ENCODE measurements at regions not wholly inside any gene's neighbourhood (a gene's known extent, or its start where the extent isn't known, plus 50 kb on each side); places are given as distances from the start of the nearest gene placed in this dataset.

DNA sequence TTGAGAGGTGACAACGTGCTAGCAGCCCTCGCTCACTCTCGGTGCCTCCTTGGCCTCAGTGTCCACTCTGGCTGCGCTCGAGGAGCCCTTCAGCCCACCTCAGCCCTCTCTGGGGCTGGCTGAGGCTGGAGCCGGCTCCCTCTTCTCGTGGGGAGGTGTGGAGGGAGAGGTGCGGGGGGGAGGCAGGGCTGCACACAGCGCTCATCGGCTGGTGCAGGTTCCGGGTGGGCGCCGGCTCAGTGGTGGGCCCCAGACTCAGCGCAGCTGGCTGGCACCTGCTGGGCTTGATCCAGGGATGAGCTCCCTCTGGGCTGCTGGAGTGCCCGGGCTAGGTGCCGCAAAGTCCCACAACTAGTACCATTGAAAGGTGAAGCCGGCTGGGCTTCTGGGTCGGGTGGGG, 957.8 kb upstream of the GJE1 start:
- no peaks in the 10 kb centered on the region for H3K36me3 Mint-ChIP-seq
- H3K9me3 Mint-ChIP-seq, result peaks cover 0 to 2% (median 0%) of the 10 kb centered on the region in 3 donors
- peaks cover 0 to 3% of the 10 kb centered on the region in 2 donors for H3K27me3 Mint-ChIP-seq
- CTCF ChIA-PET, result no interaction called here
- DNase-seq, result no peak
- no peaks in the 10 kb centered on the region for H3K36me3 ChIP-seq (ENCODE audit: control insufficient read depth in 2 of 2, extremely low read depth in 1 of 2, insufficient read depth in 1 of 2, low read length in 1 of 2)
- H3K4me1 ChIP-seq (ENCODE audit: control insufficient read depth in 1 of 2, extremely low read depth in 1 of 2, insufficient read depth in 2 of 2, low read length in 2 of 2), result no peaks in the 10 kb centered on the region
- POLR2A ChIA-PET, result no interaction called here
- H3K4me3 ChIP-seq (ENCODE audit: control insufficient read depth in 1 of 2, extremely low read depth in 1 of 2, low read length in 1 of 2), result no peak overlapping the region
- H3K4me3 Mint-ChIP-seq, result no peak overlapping the region
- peaks cover 0 to 4% (median 0%) of the 10 kb centered on the region in 3 donors for H3K4me1 Mint-ChIP-seq
- peaks cover 0 to 3% of the 10 kb centered on the region in 2 experiments for H3K27me3 ChIP-seq (replicated peaks in 1 of 2; ENCODE audit: control insufficient read depth in 2 of 2, extremely low read depth in 1 of 2, insufficient read depth in 2 of 2, low read length in 1 of 2)
- H3K27ac ChIP-seq (ENCODE audit: low read length), result no peak overlapping the region
- H3K9me3 ChIP-seq, result no peaks in the 10 kb centered on the region
- ATAC-seq (replicated peaks in 1 of 4), result no peak
- WGBS (ENCODE audit: insufficient coverage), result 94% methylated on average over 8 of the region's 18 CpGs
- no peak overlapping the region for H3K27ac Mint-ChIP-seq

DNA sequence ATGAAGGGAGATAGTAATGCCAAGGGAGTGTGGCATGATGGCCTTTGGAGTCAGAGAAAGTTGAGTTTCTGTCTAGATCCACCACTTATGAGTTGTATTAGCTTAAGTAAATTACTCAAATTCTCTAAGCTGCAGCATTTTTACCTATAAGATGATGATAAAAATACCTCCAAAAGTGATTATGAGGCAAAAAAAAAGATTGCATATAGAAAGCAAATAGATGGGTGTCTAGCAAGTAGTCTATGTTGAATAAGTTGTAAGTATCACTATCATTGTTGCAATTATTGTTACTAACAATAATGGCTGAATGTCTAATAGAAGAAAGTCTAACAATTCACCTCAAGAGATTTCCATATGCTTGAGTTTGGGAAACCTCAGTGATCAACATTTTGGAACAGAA, 959.2 kb upstream of the GJE1 start:
- H3K9me3 Mint-ChIP-seq, result peaks cover 0 to 2% (median 0%) of the 10 kb centered on the region in 3 donors
- POLR2A ChIA-PET, result no interaction called here
- Histone ChIP-seq H3K4me3 (ENCODE audit: control insufficient read depth in 1 of 2, extremely low read depth in 1 of 2, low read length in 1 of 2) (no peak overlapping the region), H3K9me3 (no peaks in the 10 kb centered on the region), H3K36me3 (ENCODE audit: control insufficient read depth in 2 of 2, extremely low read depth in 1 of 2, insufficient read depth in 1 of 2, low read length in 1 of 2) (no peaks in the 10 kb centered on the region), H3K27me3 (replicated peaks in 1 of 2; ENCODE audit: control insufficient read depth in 2 of 2, extremely low read depth in 1 of 2, insufficient read depth in 2 of 2, low read length in 1 of 2) (peaks cover 0 to 3% of the 10 kb centered on the region in 2 experiments), H3K4me1 (ENCODE audit: control insufficient read depth in 1 of 2, extremely low read depth in 1 of 2, insufficient read depth in 2 of 2, low read length in 2 of 2) (no peaks in the 10 kb centered on the region), H3K27ac (ENCODE audit: low read length) (no peak overlapping the region)
- H3K27me3 Mint-ChIP-seq, result peaks cover 0 to 3% of the 10 kb centered on the region in 2 donors
- H3K4me1 Mint-ChIP-seq, result peaks cover 0 to 4% (median 0%) of the 10 kb centered on the region in 3 donors
- H3K4me3 Mint-ChIP-seq, result no peak overlapping the region
- no peak for ATAC-seq (replicated peaks in 1 of 4)
- H3K27ac Mint-ChIP-seq, result no peak overlapping the region
- no peaks in the 10 kb centered on the region for H3K36me3 Mint-ChIP-seq
- CTCF ChIA-PET, result no interaction called here
- no peak for DNase-seq

DNA sequence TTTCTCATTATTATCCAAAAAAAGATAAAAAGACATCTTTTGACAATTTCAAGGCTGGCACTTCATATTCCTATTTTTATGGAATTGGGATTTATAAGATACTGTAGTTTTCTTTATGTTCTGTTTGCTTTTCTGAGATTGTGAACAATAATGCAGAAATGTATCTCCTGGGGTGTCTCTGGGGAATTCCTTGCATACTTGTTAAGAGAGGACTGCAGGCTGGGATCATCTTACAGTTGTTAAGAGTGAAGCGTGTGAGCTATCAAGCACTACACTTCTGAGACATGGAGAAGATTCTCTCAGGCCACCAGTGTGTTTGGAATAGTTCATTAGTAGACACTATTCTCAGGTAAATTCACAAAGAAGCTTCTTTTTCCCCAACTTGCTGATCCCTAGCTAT, 963.3 kb upstream of the GJE1 start:
- no peak overlapping the region for H3K4me3 Mint-ChIP-seq
- no peaks in the 10 kb centered on the region for H3K36me3 Mint-ChIP-seq
- Histone ChIP-seq H3K27me3 (replicated peaks in 1 of 2; ENCODE audit: control insufficient read depth in 2 of 2, extremely low read depth in 1 of 2, insufficient read depth in 2 of 2, low read length in 1 of 2) (peaks cover 0 to 8% of the 10 kb centered on the region in 2 experiments), H3K9me3 (no peaks in the 10 kb centered on the region), H3K4me1 (ENCODE audit: control insufficient read depth in 1 of 2, extremely low read depth in 1 of 2, insufficient read depth in 2 of 2, low read length in 2 of 2) (no peaks in the 10 kb centered on the region), H3K4me3 (ENCODE audit: control insufficient read depth in 1 of 2, extremely low read depth in 1 of 2, low read length in 1 of 2) (no peak overlapping the region), H3K36me3 (ENCODE audit: control insufficient read depth in 2 of 2, extremely low read depth in 1 of 2, insufficient read depth in 1 of 2, low read length in 1 of 2) (no peaks in the 10 kb centered on the region), H3K27ac (ENCODE audit: low read length) (no peak overlapping the region)
- ATAC-seq (replicated peaks in 1 of 4), result no peak
- ChIA-PET POLR2A (no interaction called here), CTCF (no interaction called here)
- peaks cover 3 to 4% of the 10 kb centered on the region in 2 donors for H3K27me3 Mint-ChIP-seq
- H3K4me1 Mint-ChIP-seq, result peaks cover 0 to 4% (median 0%) of the 10 kb centered on the region in 3 donors
- DNase-seq, result no peak
- H3K9me3 Mint-ChIP-seq, result peaks cover 0 to 4% (median 0%) of the 10 kb centered on the region in 3 donors
- no peak overlapping the region for H3K27ac Mint-ChIP-seq
- WGBS (ENCODE audit: insufficient coverage), result no CpG with 5 or more reads among the region's 1 CpG

DNA sequence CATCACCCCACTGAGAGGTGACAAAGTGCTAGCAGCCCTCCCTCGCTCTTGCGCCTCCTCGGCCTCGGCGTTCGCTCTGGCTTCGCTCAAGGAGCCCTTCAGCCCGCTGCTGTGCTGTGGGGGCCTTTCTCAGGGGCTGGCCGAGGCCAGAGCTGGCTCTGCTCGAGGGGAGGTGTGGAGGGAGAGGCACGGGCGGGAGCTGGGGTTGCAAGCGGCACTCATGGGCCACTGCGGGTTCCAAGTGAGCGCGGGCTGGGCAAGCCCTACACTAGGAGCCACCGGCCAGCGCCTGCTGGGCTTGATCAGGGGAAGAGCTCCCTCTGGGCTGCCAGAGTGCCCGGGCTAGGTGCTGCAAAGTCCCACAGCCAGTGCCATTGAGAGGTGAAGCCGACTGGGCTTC, 964.8 kb upstream of the GJE1 start:
- CTCF ChIA-PET, result no interaction called here

DNA sequence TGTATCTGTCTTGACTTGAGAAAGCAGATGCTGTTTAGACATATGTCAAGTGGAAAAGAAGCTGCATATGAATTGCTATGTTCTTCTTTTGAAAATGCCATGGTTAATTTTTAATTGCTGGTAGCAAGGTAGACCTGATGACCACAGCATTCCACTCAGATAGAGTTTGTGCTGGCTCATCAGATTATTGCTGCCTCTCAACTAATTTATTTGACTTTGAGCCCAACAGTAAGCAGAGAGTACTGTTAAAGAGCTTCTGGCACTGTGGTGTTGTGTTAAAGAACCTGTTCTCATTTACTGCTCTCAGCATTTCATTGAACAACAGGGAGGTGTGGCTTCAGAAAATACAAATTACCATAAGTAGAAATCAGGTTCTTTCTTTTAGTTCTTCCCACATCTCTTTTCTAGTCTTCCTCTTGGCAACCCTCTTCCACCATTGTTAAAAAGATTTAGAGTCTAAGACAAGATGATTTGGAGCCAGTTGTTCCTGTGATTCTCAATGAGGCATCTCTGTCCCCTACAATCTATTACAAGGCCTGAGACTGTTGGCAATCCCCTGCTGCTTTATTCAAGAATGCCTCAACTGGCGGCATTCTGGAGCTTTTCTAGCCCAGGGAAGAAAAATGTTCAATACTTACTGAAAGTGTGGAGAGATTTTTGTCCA, 967.6 kb upstream of the GJE1 start:
- Histone ChIP-seq H3K27me3 (replicated peaks in 1 of 2; ENCODE audit: control insufficient read depth in 2 of 2, extremely low read depth in 1 of 2, insufficient read depth in 2 of 2, low read length in 1 of 2) (peaks cover 0 to 5% of the 10 kb centered on the region in 2 experiments), H3K36me3 (ENCODE audit: control insufficient read depth in 2 of 2, extremely low read depth in 1 of 2, insufficient read depth in 1 of 2, low read length in 1 of 2) (no peaks in the 10 kb centered on the region), H3K4me1 (ENCODE audit: control insufficient read depth in 1 of 2, extremely low read depth in 1 of 2, insufficient read depth in 2 of 2, low read length in 2 of 2) (no peaks in the 10 kb centered on the region), H3K4me3 (ENCODE audit: control insufficient read depth in 1 of 2, extremely low read depth in 1 of 2, low read length in 1 of 2) (no peak overlapping the region), H3K27ac (ENCODE audit: low read length) (no peak overlapping the region), H3K9me3 (no peaks in the 10 kb centered on the region)
- DNase-seq (no peak), ATAC-seq (replicated peaks in 1 of 4) (no peak)
- ChIA-PET POLR2A (no interaction called here), CTCF (no interaction called here)
- no peaks in the 10 kb centered on the region for H3K4me1 Mint-ChIP-seq
- H3K27ac Mint-ChIP-seq, result no peak overlapping the region
- H3K36me3 Mint-ChIP-seq, result no peaks in the 10 kb centered on the region
- H3K27me3 Mint-ChIP-seq, result peaks cover 0 to 4% of the 10 kb centered on the region in 2 donors
- no peak overlapping the region for H3K4me3 Mint-ChIP-seq
- WGBS (ENCODE audit: insufficient coverage), result no CpG with 5 or more reads among the region's 1 CpG
- H3K9me3 Mint-ChIP-seq, result peaks cover 0 to 4% (median 0%) of the 10 kb centered on the region in 3 donors

More for the DNA sequence above, 964.8 kb upstream of the GJE1 start:
- peaks cover 3 to 4% of the 10 kb centered on the region in 2 donors for H3K27me3 Mint-ChIP-seq
- Histone ChIP-seq H3K4me3 (ENCODE audit: control insufficient read depth in 1 of 2, extremely low read depth in 1 of 2, low read length in 1 of 2) (no peak overlapping the region), H3K4me1 (ENCODE audit: control insufficient read depth in 1 of 2, extremely low read depth in 1 of 2, insufficient read depth in 2 of 2, low read length in 2 of 2) (no peaks in the 10 kb centered on the region), H3K27me3 (replicated peaks in 1 of 2; ENCODE audit: control insufficient read depth in 2 of 2, extremely low read depth in 1 of 2, insufficient read depth in 2 of 2, low read length in 1 of 2) (peaks cover 0 to 8% of the 10 kb centered on the region in 2 experiments), H3K27ac (ENCODE audit: low read length) (no peak overlapping the region), H3K36me3 (ENCODE audit: control insufficient read depth in 2 of 2, extremely low read depth in 1 of 2, insufficient read depth in 1 of 2, low read length in 1 of 2) (no peaks in the 10 kb centered on the region), H3K9me3 (no peaks in the 10 kb centered on the region)
- H3K36me3 Mint-ChIP-seq, result no peaks in the 10 kb centered on the region
- DNase-seq (no peak), ATAC-seq (replicated peaks in 1 of 4) (no peak)
- H3K9me3 Mint-ChIP-seq, result peaks cover 0 to 4% (median 0%) of the 10 kb centered on the region in 3 donors
- H3K27ac Mint-ChIP-seq, result no peak overlapping the region
- H3K4me1 Mint-ChIP-seq, result peaks cover 0 to 4% (median 0%) of the 10 kb centered on the region in 3 donors
- H3K4me3 Mint-ChIP-seq, result no peak overlapping the region
- WGBS (ENCODE audit: insufficient coverage), result 88% methylated on average over 17 of the region's 20 CpGs
- POLR2A ChIA-PET, result no interaction called here

DNA sequence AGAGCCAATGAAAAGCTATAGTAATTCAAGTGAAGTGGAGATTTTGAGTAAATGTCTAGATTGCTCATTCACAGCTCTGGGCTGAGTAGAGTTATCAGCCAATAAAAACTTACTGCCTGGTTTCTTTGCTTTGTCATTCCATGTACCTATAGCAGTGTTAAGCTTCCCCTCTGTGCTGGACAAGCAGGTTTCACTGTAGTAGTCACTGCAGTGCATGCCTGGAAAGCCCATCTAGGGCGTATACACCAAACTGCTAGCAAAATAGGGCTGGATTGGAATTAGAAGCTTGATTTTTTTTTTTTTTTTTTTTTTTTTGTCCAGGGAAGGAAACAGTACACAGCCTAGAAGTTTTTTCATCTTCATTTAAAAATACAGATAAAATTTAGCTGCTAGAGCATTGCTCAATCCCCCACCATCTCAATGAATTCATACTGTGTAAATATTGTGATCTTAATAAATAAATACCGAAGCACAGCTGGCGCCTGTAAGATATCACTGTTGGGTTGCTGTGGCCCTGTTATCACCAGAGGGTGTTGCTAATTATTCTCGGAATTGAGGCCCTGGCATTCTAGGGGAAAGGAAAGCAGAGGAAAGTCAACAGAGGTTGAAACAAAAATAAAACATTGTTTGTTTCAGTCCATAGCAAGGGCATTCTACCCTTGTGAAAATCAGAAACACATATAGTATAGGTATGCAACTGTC, 968.5 kb upstream of the GJE1 start:
- H3K27me3 ChIP-seq (replicated peaks in 1 of 2; ENCODE audit: control insufficient read depth in 2 of 2, extremely low read depth in 1 of 2, insufficient read depth in 2 of 2, low read length in 1 of 2), result peaks cover 0 to 5% of the 10 kb centered on the region in 2 experiments
- H3K27me3 Mint-ChIP-seq, result peaks cover 0 to 4% of the 10 kb centered on the region in 2 donors
- CTCF ChIA-PET, result interaction anchor here in 1 of 2 donors (0.5 kb wide), 1 partner anchor 148 kb away, joined by 3 read pairs; no protein-coding TSS in a partner anchor
- H3K36me3 ChIP-seq (ENCODE audit: control insufficient read depth in 2 of 2, extremely low read depth in 1 of 2, insufficient read depth in 1 of 2, low read length in 1 of 2), result no peaks in the 10 kb centered on the region
- H3K4me3 ChIP-seq (ENCODE audit: control insufficient read depth in 1 of 2, extremely low read depth in 1 of 2, low read length in 1 of 2), result no peak overlapping the region
- no peak overlapping the region for H3K27ac ChIP-seq (ENCODE audit: low read length)
- ATAC-seq (replicated peaks in 1 of 4) (no peak), DNase-seq (no peak)
- no peaks in the 10 kb centered on the region for H3K4me1 ChIP-seq (ENCODE audit: control insufficient read depth in 1 of 2, extremely low read depth in 1 of 2, insufficient read depth in 2 of 2, low read length in 2 of 2)
- H3K27ac Mint-ChIP-seq, result no peak overlapping the region
- peaks cover 0 to 4% (median 0%) of the 10 kb centered on the region in 3 donors for H3K9me3 Mint-ChIP-seq
- H3K36me3 Mint-ChIP-seq, result no peaks in the 10 kb centered on the region
- H3K4me1 Mint-ChIP-seq, result no peaks in the 10 kb centered on the region
- H3K9me3 ChIP-seq, result no peaks in the 10 kb centered on the region
- H3K4me3 Mint-ChIP-seq, result no peak overlapping the region
- 60% methylated on average over 1 of the region's 4 CpGs for WGBS (ENCODE audit: insufficient coverage)
- POLR2A ChIA-PET, result no interaction called here

Data from T-cell (primary cell).